HG02798 (cell line): ENCODE measurements at regions not wholly inside any gene's neighbourhood (a gene's known extent, or its start where the extent isn't known, plus 50 kb on each side); places are given as distances from the start of the nearest gene placed in this dataset.
A peak's percentile ranks its signal among the peaks of the same experiment; 100 is the strongest.

ENCODE experiments used
- ATAC-seq: cut with Tn5 transposase; IDR thresholded peaks from one replicate; pipeline ENCODE4 v1.9.1; 2021; ENCODE audit warnings: mild to moderate bottlenecking; ENCODE audit not compliant: unreplicated experiment, poor library complexity

DNA sequence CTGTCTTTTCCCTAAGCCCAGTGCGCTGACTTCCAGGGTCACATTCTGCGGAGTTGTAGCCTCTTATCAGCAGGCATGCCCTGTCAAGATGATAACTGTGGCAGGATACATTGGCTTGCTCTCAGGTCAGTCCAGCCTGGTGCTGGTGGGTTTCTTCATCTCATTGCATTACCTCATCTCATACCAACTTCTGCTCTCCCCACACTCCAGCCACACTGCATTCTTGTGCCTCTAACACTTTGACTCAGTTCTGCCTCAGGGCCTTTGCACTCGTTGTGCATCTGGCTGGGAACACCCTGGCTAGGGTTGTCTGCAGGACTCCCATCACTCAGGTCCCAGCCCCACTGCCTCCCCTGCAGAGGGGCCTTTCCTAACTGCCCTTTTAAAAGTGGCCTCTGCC is 110.3 kb upstream of the BACH2 start:
- ATAC-seq = no peak

DNA sequence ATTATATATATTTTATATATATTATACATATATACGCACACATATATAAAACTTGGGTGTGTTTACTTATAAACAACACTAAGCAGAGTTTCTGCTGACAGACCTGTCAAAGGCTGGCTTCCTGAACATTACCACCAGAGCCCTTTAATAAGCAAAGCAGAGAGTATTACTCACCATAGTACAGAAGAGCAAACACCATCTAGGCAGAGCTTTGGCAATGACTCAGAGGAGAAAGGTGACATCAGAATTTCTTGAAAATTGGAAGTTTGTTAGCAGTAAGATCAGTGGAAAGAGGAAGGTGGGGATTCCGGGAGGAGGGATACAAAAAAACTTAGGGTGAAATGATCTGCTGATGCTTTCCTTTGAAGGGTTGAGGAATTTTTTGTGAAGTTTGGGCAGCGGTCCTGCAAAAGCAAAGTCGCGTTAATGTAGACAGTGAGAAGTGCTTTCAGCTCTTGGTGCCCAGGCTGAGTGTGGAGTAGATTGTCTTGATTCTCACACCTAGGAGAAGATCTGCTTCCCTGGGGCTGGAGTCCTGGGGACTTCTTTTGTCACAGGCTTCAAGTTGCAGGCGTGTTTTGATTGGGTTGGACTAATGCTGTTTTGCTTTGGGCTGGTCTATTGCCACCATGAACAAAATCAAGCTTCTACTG is 109.6 kb upstream of the BACH2 start:
- no peak for ATAC-seq

DNA sequence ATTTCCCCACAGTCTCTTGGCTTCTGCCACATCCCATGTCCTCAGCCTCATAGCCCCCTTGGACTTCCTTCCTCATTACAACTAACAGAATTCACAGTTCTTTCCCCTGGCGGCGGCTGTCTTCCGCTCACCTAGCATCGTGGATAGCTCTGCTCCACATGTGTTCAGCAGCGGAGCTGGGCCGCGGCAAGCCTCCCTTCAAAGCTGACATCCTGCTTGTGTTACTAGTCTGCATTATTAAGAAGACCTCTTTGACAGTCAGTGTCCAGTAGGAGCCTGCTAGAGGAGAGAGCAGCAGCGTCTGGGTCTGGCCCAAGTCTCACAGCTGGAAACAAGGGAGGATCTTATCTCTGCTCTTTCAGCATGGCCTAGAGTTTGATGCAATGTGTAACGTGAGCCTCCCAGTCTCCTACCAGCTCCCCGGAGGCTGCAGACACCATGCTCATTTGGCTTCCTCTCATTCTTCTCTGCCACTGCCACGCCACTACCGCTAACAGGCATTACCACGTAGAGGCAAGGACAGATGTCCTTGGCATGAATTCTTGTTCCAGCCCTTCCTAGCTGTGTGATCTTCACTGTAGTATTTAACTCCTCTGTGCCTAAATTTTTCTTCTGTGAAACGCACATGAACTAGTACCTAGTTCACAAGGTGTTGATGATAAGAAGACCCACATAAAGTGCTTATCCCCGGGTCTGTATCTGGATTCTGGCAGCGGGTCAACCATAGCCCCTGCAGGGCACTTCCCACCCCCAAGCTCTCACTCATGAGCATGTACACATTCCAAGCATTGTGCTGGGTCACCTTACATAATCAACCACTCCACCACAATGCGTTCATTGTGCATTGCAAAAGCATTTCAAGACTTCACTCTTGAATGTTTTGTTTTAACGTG is 107.1 kb upstream of the BACH2 start:
- ATAC-seq = no peak

DNA sequence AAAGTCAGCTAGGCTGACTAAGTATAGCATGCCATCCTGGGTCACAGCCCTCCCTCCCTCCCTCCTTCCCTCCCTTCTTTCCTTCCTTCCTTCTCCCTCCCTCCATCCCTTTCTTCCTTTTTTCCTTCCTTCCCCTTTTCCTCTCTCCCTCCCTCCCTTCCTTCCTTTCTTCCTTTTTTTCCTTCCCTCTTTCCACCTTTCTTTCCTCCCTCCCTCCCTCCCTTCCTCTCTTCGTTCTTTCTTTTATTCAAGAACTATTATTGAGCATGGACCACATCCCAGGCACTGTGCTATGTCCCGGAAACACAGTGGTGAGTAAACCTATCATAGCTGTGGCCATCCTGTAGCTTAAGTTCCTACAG is 106.2 kb upstream of the BACH2 start:
- no peak for ATAC-seq

DNA sequence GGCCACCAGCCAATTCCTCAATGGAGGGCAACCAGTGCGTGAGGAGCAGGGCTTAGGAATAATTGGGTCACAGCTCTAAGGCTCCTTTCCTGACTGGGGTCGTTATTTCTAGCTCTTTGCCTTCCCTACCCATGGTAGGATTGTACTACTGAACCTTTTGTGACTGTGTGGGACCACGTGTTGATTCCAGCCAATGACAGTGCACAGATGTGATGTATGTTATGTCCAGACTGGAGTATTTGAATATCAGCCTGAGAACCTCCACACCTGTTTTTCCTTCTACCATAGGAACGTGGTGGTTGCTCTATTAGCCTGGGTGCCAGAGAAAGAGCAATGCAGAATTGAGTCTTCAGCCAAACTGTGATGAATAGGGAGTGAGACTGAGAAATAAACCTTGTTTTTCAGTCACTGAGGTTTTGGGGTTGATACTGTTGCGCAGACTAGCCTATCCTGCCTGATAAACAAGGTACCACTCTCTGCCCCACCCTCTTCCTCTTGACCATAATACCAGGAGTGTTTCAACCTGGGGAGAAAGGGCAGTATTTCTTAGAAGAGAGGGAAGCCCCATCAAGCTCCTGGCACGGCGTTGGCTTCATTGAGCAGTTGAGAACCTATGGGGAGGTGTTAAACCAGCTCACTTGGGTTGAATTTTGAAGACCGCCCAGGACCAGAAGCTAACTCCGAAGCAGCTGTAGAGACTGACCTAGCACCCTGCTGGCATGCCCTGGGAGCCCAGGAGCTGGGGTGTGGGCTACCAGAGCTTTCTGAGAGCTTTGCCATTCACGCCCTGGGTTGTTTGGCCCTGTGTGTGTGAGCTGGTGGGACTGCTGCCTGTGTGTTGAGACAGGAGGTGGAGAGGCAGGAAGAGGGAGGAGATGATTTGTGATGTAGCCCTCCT is 105.5 kb upstream of the BACH2 start:
- ATAC-seq = no peak

DNA sequence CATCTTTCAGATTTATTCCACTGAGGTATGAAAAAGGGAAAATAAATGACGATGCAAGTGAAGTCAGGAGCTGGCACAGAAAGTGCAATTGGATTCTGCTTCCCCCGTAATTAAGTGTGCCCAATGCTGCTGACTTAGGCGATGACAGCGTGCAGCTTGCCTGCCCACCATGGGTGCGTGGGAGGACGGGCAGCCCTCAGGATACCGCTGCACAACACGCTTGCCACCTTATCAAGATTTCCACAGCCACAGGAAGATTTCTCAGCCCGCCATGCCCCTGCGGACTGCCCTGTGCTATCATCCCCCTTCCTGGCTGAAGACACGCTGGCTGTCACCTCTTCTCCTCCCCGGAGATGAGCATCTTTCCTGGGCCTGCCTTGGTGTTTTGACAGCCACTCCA is 103.3 kb upstream of the BACH2 start:
- ATAC-seq = no peak

DNA sequence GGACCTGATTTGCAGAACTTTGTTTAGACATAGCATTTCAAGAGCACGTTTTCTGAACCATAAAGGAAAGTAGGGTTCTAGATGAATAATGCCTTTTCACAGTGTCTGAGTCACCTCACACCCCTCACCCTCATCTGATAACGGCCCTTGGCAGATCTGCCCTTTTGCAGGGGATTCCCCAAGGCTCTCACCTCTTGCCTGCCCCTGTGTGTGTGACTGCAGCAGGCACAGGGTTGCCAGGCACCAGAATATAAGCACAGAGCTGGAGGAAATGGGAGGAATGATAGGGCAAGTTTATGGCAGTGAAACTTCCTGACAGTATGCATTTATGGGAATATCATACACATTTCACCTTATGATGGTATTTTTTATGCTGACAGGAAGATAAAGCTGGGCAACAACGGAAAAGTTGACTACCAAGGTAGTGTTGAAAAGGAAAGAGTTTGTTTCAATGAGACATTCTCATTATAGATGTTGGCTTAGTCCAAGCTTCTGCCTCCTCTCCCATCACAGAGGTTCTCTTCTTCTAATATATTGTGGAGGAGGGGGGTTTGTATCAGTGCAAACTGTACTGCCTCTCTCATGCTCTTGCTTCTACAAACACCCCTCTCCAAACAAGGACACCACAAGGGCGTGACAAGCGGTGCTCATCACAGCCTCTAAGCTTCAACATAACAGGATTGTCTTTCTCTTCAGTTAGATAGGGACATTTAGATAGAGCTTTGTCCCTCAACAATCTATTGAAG is 101.5 kb upstream of the BACH2 start:
- ATAC-seq = no peak

DNA sequence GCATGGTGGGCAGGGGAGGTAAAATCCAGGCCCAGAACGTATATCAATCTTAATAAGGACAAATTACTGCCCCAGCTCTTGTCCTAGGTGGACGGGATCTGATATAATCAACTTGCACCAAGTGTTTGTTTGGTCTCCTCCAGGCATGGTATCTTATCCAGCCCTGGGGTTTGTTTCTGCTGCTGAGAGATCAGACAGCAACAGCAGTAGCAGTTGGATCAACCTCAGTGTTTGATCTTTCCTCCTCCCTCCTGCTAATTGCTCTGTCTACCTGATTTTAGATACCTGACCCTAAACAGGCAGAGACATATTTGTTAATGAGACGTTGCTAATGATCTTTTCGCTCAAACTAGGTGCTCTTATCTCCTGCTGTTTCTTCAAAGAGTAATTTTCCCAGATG is 100.4 kb upstream of the BACH2 start:
- no peak for ATAC-seq

DNA sequence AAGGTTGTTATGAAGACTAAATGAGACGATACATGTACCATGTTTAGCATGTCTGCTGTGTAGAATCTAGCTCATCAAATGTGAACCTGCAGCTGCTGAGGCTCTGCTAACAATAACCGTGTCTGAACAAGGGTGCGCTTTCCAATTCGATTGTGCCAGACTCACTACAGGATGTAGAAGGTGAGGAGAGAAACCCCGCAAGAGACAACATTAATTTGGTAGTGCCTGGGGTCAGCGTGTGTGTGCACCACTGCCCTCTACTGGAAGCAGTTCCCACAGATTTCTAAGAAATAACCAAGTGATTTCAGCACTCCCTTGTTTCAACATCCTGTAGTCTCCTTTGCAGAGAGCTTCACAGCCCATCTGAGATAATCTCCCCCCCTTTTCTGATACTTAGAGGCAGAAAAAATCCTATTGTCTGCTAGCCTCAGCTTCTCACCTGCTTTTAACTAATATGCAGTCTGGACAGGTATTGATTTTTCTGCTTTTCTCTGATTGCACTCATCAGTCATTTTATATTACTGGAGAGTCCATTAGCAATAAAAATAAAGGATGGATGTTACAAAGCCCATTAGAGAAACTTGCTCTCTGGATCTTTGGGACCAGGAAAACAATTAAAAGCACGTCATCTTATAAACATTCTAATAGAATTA is 96.7 kb upstream of the BACH2 start:
- ATAC-seq = peak; percentile 70

DNA sequence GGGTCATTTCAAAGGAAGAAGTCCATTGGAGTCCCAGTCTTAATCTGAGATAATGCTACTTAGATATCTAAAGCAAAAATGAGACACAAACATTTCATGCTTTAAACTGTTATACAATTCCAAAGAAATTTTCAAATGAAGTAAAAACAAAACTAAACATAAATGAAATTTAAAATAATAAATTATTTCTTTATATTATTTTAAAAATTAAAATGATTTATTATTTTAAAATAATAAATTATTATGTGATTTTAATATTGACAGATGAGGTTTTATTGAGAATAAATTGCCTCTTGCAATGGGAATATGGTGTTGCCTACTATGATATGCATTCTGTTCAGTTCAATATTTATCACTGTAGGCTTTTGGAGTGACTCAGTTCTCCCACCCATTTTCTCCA is 93.7 kb upstream of the BACH2 start:
- ATAC-seq = no peak

DNA sequence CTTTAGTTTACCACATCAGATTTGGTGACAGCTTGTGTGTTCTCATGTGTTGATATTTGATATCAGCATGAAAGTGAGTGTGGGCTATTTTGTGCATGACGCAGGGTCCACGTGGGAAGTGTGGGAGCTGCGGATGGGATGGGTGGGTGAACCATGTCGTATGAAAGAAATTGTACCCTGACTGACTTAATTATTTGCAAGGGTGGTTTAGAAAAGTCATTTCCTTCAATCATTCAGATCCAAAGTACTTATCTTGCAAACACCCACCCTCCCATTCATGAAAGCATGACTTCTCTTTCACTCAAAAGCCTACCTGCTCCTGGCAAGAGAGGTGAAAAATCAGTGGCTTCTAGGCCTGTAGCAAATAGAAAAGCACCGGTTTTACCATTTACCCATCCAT is 91.8 kb upstream of the BACH2 start:
- ATAC-seq = no peak

DNA sequence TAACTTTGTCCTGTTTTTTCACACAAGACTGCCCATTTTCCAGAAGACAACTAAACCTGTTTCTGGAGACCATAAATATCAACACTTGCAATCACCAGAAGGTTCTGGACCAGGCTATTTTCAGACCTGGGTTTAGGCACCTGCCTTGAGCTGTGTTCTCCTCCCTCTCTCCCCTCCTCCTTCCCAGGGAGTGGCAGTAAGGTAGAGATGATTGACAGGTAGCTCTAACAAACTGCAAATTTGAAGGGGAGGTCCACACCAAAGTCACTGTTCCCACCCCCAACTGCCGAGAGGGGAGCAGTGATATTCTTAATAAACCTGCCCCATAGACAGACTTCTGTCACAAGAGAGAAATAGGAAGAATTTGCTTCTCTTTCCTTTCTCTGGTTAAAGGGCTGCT is 91.2 kb upstream of the BACH2 start:
- no peak for ATAC-seq

DNA sequence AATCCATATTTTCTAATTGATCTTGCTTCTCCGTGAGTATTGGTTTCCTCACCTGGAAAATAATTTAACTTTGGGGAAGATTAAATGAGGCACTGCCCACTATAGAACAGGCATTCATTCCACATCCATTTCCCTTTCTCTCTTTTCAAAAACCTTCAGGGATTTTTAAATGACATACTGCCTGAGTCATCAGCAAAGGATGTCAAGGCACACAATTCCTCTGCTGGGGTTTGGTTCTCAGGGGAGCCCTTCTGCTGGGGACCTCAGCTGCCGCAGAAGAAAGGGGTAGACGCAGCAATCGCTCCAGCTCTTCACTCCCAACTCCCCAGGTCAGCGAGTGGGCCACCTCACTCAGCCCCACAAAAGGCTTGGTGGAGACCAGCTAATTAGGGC is 90.7 kb upstream of the BACH2 start:
- ATAC-seq = no peak

DNA sequence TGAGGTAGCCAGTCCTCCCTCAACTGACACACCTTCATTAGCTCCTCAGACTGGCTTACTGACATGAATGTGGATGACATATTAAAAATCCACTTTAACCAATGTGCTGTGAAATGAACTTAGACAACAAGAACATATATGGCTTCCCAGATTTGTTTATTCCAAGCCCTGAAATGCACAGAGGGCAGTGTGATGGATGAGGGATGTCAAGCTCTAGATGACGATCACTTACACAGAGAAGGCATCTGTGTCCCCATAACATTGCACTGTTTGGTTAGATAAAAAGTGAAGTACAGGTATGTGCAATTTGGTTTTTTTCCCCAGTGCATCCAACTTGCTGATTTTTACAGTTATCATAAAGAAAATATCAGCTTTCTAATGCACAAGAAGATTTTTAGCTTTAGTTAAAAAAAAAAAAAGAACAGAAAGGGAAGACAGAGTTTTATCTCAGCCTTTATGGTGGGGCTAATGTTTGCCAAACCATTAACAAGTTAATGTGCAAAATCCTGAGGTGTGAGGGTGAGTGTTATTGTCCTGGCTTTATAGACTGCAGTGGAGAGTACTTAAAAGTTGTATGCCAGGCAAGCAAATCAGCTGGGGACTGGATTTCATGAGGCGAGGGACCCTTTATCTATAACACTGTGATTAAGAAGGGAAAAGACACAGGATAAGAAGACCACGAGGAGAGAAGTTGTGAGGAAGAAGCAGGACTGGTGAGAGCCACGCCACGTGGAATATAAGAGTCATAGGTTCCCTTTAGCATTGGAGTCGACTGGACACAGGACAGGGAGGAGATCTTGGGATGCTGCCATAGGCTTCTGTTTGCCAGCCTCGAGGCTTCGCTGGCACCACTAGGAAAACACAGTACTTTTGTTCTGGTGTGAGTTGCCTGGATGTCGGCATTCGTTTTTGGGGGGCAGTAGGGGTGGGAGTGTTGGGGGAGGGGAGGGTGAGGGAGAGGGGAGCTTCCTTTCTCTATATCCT is 90.0 kb upstream of the BACH2 start:
- ATAC-seq = no peak

DNA sequence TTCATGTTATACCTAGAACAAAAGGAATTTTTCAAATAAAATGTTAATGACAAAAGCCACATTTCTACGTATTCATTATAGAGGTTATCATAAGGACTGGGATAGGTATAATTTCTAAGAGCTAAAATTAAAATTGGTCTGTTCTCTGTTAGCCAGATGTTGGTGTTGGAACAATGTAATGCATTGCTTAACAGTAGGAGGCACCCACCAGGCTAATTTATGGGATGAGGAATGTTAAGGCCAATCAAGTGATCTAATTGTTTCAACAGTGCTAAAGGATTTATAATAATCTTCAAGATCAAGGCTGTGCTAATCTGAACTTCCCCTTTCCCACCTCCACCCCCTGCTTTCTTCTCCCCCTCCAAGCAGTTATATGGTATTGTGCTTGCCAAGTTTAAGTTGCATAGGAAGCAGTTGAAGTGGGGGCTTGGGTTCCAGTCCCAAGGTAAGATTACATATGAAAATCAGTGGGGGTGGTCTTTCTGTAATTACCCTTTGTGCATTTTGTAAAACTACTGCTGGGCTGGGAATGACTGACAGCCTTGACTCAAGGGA is 89.2 kb upstream of the BACH2 start:
- no peak for ATAC-seq

DNA sequence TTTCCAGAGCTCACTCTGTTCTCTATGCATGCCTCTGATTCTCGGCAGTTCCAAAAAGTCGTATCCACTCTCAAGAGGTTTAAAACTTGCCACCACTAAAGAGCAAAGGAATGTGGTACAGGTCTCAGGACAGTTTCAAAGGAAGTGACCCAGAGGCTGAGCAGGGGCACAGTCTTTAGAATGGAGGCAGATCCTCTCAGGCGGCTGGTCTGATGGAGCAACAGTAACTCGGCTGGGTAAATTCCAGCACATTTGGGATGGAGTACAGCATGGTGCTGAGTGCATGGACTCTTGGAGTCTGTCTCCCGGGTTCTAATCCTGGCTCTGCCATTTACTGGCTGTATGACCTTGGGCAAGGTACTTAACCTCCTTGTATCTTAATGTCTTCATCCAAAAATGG is 88.1 kb upstream of the BACH2 start:
- ATAC-seq = no peak

DNA sequence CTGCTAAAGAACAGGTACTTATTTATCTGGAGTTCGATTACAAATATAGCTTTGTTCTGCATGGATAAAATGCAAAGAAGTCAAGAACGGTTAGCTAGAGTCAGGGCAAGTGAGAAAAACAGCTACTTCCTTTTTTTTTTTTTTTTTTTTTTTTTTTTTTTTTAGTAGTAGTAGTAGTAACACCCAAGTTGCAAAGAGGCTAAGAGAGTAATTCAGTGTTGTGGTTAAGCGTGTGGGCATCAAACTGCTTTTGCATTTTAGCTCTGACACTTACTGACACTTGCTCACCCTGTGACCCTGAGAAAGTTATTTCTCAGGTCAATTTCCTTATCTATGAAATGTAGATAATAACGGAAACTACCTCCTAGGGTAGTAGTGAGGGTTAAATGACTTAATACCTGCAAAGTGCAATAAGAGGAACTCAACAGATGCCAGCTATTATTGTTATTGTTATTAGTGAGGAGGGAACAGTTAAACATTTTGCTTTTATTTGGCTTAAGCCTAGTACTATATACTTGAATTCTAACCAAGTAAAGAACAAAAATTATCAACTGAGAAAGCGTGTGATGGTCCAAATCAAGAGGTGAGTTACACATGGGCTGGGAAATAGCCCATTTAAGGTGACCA is 86.7 kb upstream of the BACH2 start:
- ATAC-seq = no peak

DNA sequence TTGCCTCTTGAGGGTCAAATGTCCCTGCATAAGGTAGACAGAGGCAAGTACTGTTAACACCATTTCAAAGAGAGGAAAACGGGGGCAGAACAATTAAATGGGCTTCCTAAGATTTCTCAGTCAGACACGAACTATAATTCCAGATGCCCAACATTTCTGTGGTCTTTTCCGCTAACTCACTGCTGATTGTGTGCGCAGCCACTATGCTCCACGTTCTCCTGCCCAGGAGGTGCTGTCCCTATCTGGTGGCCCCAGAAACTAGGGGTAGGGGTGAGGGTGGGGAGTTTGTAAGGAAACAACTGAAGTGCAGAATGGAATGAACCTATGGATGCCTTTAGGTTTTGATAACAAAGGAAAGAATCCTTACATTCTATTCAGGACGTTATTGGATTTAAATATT is 86.1 kb upstream of the BACH2 start:
- ATAC-seq = no peak
